Colonic mucosa (tissue), 4 donors: ENCODE measurements at regions not wholly inside any gene's neighbourhood (a gene's known extent, or its start where the extent isn't known, plus 50 kb on each side); places are given as distances from the start of the nearest gene placed in this dataset.

Experiments
- DNase-seq: peaks from one replicate; pipeline ENCODE4 v3.0.0-alpha.2; 2020
- H3K27ac ChIP-seq: fragments of 200-600 bp; one replicate; pipeline ENCODE4 v1.8.0; 2021
- H3K27me3 ChIP-seq: fragments of 200-600 bp; one replicate; pipeline ENCODE4 v1.8.0; 2021
- H3K36me3 ChIP-seq: fragments of 200-600 bp; one replicate; pipeline ENCODE4 v1.8.0; 2021
- H3K4me1 ChIP-seq: fragments of 200-600 bp; one replicate; pipeline ENCODE4 v1.8.0; 2021; ENCODE audit warnings: mild to moderate bottlenecking
- H3K4me3 ChIP-seq: fragments of 200-600 bp; one replicate; pipeline ENCODE4 v1.8.0; 2021
- H3K9ac ChIP-seq, 2 donors: one replicate each; pipeline ENCODE4 v1.7.0; 2013; ENCODE audit warnings: control low read depth in 2 of 2, low read depth in 2 of 2, low read length in 2 of 2
- H3K9me3 ChIP-seq: fragments of 200-600 bp; one replicate; pipeline ENCODE4 v1.8.0; 2021
- intact Hi-C: fragments of 100-400 bp; cut with DNase I; formaldehyde crosslinking; loops from one replicate; pipeline ENCODE4 v1.14.1; 2022
- TF ChIP-seq, protein P1 (sequence below): fragments of 200-600 bp; IDR thresholded peaks from one replicate; pipeline ENCODE4 v1.8.0; 2022; ENCODE audit warnings: antibody characterized with exemption, mild to moderate bottlenecking
- donor health status: healthy.
- donor health status: DM: no; HTN: no; CAD: no.
- donor health status: DM: no; HTN: no; CAD: no.

DNA sequence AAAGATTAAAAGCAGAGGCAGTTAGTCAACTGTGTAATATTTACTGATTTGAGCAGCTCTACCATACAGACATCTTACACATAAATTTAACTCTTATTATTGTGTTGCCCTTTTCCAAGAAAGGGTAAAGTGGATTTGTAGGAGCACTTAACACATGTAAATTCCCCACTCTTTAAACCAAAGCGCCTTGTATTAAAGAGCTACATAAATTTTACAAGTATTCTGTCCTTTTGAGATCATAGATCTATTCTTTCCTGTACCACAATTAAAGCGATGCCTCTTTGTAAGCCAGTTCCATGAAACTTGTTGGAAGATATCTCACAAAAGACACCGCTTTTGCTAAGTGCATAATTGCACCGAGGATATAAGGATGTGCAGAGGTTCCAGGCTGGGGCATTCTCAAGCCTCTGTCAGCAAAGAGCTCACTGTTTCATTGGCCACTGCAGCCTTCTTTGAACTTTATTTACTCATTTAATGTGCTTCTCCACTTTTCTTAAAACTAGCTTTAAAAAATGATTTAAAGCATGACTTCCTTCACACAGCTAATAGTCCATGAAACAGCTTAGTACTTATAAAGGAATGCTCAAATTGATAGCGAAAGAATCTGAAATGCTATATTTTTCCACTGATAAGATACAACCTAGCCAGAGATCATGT is 520.0 kb upstream of the TCF4 start:
- TF ChIP-seq, protein P1, sequence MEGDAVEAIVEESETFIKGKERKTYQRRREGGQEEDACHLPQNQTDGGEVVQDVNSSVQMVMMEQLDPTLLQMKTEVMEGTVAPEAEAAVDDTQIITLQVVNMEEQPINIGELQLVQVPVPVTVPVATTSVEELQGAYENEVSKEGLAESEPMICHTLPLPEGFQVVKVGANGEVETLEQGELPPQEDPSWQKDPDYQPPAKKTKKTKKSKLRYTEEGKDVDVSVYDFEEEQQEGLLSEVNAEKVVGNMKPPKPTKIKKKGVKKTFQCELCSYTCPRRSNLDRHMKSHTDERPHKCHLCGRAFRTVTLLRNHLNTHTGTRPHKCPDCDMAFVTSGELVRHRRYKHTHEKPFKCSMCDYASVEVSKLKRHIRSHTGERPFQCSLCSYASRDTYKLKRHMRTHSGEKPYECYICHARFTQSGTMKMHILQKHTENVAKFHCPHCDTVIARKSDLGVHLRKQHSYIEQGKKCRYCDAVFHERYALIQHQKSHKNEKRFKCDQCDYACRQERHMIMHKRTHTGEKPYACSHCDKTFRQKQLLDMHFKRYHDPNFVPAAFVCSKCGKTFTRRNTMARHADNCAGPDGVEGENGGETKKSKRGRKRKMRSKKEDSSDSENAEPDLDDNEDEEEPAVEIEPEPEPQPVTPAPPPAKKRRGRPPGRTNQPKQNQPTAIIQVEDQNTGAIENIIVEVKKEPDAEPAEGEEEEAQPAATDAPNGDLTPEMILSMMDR = no peak
- Histone ChIP-seq H3K4me1 (no peaks in the 10 kb centered on the region), H3K9me3 (no peaks in the 10 kb centered on the region), H3K27ac (no peak overlapping the region), H3K27me3 (no peaks in the 10 kb centered on the region), H3K9ac (no peak overlapping the region), H3K36me3 (no peaks in the 10 kb centered on the region), H3K4me3 (no peak overlapping the region)
- intact Hi-C loops = no loop called here
- no peak for DNase-seq

DNA sequence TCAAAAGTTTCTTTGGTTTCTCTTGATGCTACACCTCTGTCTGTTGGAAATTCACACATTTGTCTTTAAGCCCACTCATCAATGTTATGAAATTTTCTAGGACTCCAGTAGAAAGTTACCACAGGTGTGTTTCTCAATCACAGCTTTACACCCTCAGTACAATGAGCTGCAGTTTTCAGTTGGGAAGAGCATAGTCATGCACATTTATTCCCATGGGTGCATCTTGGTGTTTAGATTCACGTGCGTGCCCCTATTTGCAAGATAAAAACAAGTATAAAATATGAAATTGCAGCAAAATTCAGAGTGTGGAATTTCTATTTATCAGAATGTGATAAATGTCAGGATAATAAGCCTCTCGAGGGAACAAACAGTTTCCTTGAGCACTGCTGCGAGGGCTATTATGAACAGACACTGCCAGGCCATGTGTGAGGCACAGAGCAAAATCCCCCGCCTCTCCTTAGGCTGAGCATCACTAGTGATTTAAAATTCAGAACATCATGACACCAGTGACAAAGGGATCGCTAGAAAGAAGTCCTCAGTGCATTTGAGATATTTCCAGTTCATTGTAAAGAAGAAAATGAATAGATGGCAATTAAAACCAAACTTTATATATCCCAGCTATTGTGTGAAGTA is 512.2 kb upstream of the TCF4 start:
- no peaks in the 10 kb centered on the region for H3K9me3 ChIP-seq
- H3K4me1 ChIP-seq = no peaks in the 10 kb centered on the region
- no peak overlapping the region for H3K4me3 ChIP-seq
- no peaks in the 10 kb centered on the region for H3K27me3 ChIP-seq
- DNase-seq = no peak
- intact Hi-C loops = no loop called here
- no peak overlapping the region for H3K27ac ChIP-seq
- no peak overlapping the region for H3K9ac ChIP-seq
- TF ChIP-seq, protein P1 = no peak
- H3K36me3 ChIP-seq = no peaks in the 10 kb centered on the region

DNA sequence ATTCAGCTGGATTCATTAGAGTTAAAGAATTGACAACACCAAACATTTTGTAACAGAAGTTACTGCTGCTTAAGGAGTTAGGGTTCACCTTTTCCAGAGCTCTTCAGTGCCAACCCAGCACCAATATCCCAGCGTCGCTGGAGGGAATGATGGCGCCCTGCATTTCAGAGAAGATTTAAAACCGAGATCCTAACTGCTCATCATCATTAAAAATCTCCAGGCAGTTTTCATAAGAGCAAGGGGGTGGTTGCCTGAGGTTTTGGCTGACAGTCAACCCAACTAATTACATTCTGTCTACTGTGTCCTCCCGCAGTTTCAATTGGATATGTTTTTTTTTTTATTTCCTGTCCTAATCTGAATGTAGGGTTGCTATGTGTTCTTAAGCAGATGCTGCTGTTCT is 509.6 kb upstream of the TCF4 start:
- DNase-seq = no peak
- H3K27ac ChIP-seq = no peak overlapping the region
- H3K36me3 ChIP-seq = no peaks in the 10 kb centered on the region
- no peak overlapping the region for H3K9ac ChIP-seq
- TF ChIP-seq, protein P1 = no peak
- no peak overlapping the region for H3K4me3 ChIP-seq
- H3K4me1 ChIP-seq = no peaks in the 10 kb centered on the region
- no peaks in the 10 kb centered on the region for H3K9me3 ChIP-seq
- intact Hi-C loops = no loop called here
- no peaks in the 10 kb centered on the region for H3K27me3 ChIP-seq

DNA sequence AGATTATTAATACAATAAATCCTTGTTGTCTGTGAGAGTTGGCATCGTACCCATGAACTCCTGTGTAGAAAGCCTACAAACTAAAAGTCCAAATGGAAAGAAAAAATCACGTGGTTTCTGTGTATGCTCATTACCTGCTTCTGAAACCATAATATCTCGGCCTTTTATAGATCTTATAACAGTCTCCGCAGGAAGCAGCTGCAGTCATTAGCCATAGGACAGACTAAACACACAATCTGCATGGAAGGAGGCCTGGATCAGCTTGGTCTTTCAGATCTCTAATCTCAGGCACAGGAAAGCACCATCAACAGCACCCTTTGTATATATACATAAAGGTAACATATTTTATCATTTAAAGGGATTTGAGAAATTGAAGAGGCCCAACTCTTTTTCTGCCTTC is 508.9 kb upstream of the TCF4 start:
- Histone ChIP-seq H3K4me3 (no peak overlapping the region), H3K27ac (no peak overlapping the region), H3K9ac (no peak overlapping the region), H3K27me3 (no peaks in the 10 kb centered on the region), H3K9me3 (no peaks in the 10 kb centered on the region), H3K4me1 (no peaks in the 10 kb centered on the region), H3K36me3 (no peaks in the 10 kb centered on the region)
- DNase-seq = no peak
- TF ChIP-seq, protein P1 = no peak
- intact Hi-C loops = no loop called here

DNA sequence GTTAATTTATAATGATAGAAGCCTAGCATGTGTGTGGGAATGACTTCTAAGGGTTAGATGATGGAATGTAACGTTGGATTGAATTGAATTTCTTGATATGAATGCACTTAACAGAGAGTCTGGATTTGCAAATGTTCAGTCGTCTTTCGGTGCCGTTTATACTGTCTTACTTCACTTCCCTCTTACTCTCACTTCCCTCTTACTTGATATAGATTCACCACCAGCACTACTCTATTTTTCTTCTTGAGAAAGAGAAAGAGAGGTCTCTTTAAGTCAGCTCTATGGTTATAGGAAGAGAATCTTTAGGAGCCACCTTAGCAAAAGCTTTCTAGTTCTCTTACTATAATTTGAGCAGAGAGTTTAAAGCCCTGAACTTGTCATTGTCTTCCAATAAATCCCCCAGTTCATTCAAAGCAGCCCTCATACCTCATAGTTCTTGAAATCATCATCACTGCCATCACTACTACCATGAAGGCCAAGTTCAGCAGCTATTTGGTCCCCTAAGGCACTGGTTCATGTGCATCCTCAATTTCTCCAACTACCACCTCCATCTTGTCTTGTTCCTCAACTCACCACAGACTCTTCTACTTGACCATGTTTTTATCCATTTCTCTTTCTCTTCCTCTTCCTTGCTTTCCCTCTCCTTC is 501.7 kb upstream of the TCF4 start:
- H3K4me3 ChIP-seq = no peak overlapping the region

More for the DNA sequence above, 501.7 kb upstream of the TCF4 start:
- Histone ChIP-seq H3K27ac (no peak overlapping the region), H3K9ac (no peak overlapping the region), H3K27me3 (no peaks in the 10 kb centered on the region), H3K9me3 (no peaks in the 10 kb centered on the region), H3K36me3 (no peaks in the 10 kb centered on the region), H3K4me1 (no peaks in the 10 kb centered on the region)
- DNase-seq = no peak
- TF ChIP-seq, protein P1 = no peak
- intact Hi-C loops = no loop called here
